NCI-H774 (cell line): ENCODE measurements at regions not wholly inside any gene's neighbourhood (a gene's known extent, or its start where the extent isn't known, plus 50 kb on each side); places are given as distances from the start of the nearest gene placed in this dataset.
"Not testable (repeated sequence)": the region's sequence is repeated elsewhere in the genome, so short reads cannot be mapped to it uniquely, and the experiment has no call there.

Source experiments
- DNase-seq: peaks from one replicate; lab custom pipeline; 2025; lab: John Stamatoyannopoulos, UW

GRCh38 chr6:146938266-146938665 is 266.0 kb upstream of the STXBP5 start:
- DNase-seq, result no peak

GRCh38 chr6:146939456-146939855 is 264.8 kb upstream of the STXBP5 start:
- not testable (repeated sequence) for DNase-seq

GRCh38 chr6:146943664-146944063 is 260.6 kb upstream of the STXBP5 start:
- no peak for DNase-seq

DNA sequence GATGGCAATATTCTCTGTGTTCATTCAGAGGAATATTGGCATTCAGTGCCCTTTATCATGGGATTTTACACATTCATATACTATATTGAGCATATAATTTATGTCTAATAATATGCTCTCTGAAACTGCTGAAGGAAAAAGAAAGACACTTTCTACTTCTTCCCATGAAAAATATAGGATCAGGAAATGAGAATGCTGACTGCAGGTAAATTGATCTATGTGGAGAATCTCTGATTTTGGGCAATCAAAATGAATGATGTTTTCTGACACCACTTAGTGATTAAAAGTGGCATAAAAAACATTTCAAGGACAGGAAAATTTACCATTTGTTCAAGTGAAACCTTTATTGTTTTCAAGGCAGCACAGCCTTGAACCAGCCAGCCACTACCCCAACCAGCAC is 260.1 kb upstream of the STXBP5 start:
- DNase-seq, result no peak

- DNase-seq, result no peak
Measured at GRCh38 chr6:146944809-146945208, 259.4 kb upstream of the STXBP5 start.

DNA sequence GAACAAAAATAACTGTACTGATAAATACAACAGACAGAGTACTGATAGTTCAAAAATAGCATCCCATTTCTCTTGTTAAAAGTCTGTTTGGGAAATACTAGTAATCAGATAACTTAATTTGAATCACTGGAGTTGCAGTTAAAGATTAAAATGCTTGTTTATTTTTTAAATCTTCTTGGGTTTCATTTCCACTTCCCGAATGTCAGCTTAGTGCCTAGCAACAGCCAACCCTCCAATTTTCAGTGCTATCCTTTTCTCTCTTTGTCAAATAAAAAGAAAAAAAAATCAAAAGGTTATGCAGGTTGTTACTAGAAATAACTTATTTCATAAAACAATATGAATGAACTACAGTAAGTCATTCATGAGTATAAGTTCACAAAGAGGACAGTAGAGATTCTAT is 257.7 kb upstream of the STXBP5 start:
- no peak for DNase-seq

DNA sequence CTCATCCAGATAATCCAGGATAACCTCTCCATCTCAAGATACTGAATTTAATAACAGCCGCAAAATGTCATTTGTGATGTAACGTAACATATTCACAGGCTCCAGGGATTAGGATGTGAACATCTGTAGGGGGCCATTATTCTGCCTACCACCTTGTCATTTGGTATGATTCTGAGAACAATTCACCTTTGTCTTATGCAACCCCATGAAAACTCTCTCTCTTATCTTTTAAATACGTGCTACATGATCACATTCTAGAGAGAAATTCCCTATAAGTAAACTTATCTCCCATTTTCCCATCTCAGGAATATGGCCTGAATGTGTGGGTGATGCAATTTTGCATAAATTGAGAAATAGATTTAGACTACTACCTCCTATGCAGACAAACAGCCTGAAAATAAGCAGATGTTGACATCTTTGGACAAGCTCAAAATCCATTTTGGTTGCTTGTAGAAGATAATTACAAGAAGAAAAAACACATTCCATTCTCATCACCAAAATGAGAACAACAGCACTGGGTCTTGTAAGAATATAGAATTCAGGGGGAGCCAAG is 255.4 kb upstream of the STXBP5 start:
- DNase-seq, result no peak

GRCh38 chr6:146949425-146949824 is 254.8 kb upstream of the STXBP5 start:
- peak; percentile 7 for DNase-seq

DNA sequence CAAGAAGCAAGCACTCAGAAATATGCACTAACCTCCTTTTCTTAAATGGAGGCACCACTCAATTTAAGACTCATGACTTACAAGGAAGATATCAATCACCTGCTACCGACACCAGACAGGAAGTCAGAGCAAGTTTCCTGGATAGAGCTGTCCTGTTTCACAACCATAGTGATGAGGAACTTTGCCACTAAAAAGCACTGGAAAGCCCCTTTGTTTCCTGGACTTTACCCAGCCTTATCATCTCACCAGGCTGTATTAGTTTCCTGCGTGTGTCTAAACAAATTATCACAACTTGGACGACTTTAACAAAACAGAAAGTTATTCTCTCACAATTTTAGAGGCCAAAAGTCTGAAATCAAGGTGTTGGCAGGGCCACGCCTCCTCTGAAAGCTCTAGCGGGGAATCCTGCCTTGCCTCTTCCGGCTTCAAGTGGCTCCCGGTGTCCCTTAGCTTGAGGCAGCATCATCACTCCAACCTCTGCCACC is 253.8 kb upstream of the STXBP5 start:
- no peak for DNase-seq

GRCh38 chr6:146955570-146955969 is 248.6 kb upstream of the STXBP5 start:
- DNase-seq, result no peak

GRCh38 chr6:146957181-146958093 is 246.8 kb upstream of the STXBP5 start:
- no peak for DNase-seq

GRCh38 chr6:146961831-146962230 is 242.4 kb upstream of the STXBP5 start:
- no peak for DNase-seq

DNA sequence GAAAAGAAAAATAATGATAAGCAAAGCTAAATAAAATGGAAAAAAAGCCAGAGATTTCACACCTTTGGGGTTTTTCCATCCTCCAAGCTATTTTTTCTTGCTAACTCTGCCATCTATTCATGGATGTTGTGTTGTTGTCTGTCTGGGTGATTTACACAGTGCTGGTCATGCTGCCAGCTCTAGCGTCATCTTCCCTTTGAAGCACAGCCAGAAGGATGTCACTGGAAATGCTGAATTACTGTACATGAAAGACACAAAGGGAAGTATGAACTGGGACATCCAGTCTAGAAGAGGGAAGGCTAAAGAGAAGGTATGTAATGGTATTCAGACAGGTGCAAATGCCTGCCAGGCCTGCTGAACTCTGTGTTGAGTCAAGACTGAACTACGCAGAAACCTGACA is 241.9 kb upstream of the STXBP5 start:
- DNase-seq, result no peak

- DNase-seq, result no peak
Measured at GRCh38 chr6:146965110-146965689, 239.0 kb upstream of the STXBP5 start.

GRCh38 chr6:146968041-146968760 is 236.0 kb upstream of the STXBP5 start:
- no peak for DNase-seq

- no peak for DNase-seq
Measured at GRCh38 chr6:146972546-146972945, 231.7 kb upstream of the STXBP5 start.

DNA sequence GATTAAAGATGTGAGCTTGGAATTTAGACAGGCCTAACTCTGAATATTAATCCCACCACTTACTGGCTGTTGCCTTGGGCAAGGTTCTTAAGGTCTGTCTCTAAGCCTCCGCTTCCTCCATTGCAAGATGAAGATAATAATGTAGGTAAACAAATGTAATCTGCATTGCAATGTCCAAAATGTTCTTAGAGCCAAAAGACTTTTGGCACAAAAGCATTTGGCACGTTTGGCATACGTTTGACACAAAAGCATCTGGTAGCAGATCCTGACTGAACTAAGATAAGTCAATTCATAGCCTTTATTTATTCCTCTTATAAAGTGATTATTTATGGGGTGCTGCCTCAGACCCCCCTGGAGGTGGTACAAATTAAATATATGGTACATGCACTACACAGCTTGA is 229.9 kb upstream of the STXBP5 start:
- DNase-seq, result no peak

DNA sequence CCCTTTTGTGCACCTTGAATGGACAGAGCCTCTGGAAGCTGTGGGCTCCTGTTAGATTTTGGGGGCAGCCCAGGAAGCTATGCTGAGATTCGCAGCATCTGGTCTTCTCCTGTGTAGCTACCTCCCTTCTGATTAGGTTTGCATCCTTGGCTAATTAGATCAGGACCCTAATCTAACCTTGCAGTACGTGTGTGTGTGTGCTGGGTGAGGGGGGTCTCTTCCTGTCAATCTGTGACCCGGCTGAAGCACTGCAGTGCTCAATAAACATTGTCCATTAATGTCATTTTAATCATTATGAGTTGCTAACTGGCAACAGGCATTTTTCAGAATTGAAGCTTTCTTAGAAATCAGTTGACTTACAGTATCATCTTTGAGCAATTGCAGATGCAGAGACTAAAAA is 229.1 kb upstream of the STXBP5 start:
- DNase-seq, result no peak

DNA sequence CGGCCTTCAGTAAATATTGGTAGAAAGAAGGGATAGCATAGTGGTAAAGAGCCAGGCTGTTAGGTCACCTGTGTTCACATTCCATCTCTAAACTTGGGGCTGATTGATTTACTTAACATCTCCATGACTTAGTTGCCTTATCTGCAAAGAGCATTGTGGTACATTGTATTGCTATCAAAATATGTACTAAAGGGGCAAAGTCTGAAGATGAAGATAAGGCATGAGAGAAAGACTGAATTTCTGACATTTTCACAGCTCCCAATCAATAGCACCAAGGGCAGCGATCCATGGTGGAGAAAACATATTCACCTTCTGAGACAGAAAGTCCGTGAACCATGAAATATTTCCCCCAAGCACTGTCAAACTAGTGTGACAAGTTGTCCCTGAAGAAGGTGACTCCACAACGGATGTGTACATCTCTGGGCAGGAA is 223.3 kb upstream of the STXBP5 start:
- no peak for DNase-seq

GRCh38 chr6:146981981-146982380 is 222.2 kb upstream of the STXBP5 start:
- DNase-seq, result no peak

- DNase-seq, result peak; percentile 49
Measured at GRCh38 chr6:146984251-146984924, 219.8 kb upstream of the STXBP5 start.

DNA sequence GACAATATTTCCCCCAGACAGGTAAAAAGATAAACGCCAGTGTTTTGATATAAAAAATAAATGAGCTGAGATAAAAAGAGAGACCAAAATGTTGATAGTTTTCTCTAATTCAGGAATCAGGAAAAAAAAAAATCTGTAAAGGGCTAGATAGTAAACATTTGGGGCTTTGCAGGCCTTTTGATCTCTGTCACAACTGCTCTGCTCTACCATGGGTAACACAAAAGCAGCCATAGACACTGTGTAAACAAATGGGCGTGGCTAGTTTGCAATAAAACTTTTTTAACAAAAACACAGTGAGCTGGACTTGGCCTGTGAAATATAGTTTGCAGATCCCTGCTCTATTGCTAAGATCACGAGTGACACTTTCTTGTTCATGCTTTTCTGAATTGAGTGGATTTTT is 219.1 kb upstream of the STXBP5 start:
- peak; percentile 89 for DNase-seq
